H9 (cell line): ENCODE measurements at regions not wholly inside any gene's neighbourhood (a gene's known extent, or its start where the extent isn't known, plus 50 kb on each side); places are given as distances from the start of the nearest gene placed in this dataset.

Experiments
- DNase-seq: peaks from one replicate; pipeline ENCODE4 v3.0.0-alpha.2; 2017
- H2AFZ ChIP-seq: one replicate; pipeline ENCODE4 v1.6.1; 2013; ENCODE audit warnings: mild to moderate bottlenecking, low read length, control low read depth, moderate library complexity
- H2AK5ac ChIP-seq: 2 replicates; pipeline ENCODE4 v1.6.1; 2013; ENCODE audit warnings: low read length, control low read depth, mixed read lengths; ENCODE audit not compliant: insufficient read length
- H2BK120ac ChIP-seq: one replicate; pipeline ENCODE4 v1.6.1; 2013; ENCODE audit warnings: low read depth, mild to moderate bottlenecking, low read length, control low read depth, inconsistent platforms; ENCODE audit not compliant: poor library complexity, severe bottlenecking
- H2BK12ac ChIP-seq: 2 replicates; pipeline ENCODE4 v1.6.1; 2013; ENCODE audit warnings: low read length, control low read depth, mixed read lengths, low read depth; ENCODE audit not compliant: insufficient read length
- H2BK15ac ChIP-seq: 2 replicates; pipeline ENCODE4 v1.6.1; 2013; ENCODE audit warnings: low read depth, low read length, control low read depth
- H2BK20ac ChIP-seq: one replicate; pipeline ENCODE4 v1.6.1; 2013; ENCODE audit warnings: low read depth, mild to moderate bottlenecking, low read length, control low read depth, inconsistent platforms; ENCODE audit not compliant: poor library complexity, severe bottlenecking
- H2BK5ac ChIP-seq: 2 replicates; pipeline ENCODE4 v1.6.1; 2013; ENCODE audit warnings: low read length, control low read depth, mixed read lengths; ENCODE audit not compliant: insufficient read length
- H3K14ac ChIP-seq: 2 replicates; pipeline ENCODE4 v1.6.1; 2013; ENCODE audit warnings: low read length, control low read depth; ENCODE audit not compliant: insufficient read depth
- H3K18ac ChIP-seq: 2 replicates; pipeline ENCODE4 v1.6.1; 2013; ENCODE audit warnings: low read depth, mild to moderate bottlenecking, mixed read lengths, low read length, control low read depth; ENCODE audit not compliant: insufficient read length
- H3K23ac ChIP-seq: 2 replicates; pipeline ENCODE4 v1.6.1; 2013; ENCODE audit warnings: low read length, control low read depth, mixed read lengths, low read depth; ENCODE audit not compliant: insufficient read length
- H3K23me2 ChIP-seq: 2 replicates; pipeline ENCODE4 v1.6.1; 2013; ENCODE audit warnings: low read depth, mild to moderate bottlenecking, mixed read lengths, low read length, control low read depth; ENCODE audit not compliant: insufficient read length, poor library complexity, severe bottlenecking
- H3K27ac ChIP-seq: 2 replicates; pipeline ENCODE4 v1.5.1; 2013; ENCODE audit warnings: low read length, control low read depth, mixed read lengths, low read depth; ENCODE audit not compliant: insufficient read length
- H3K27me3 ChIP-seq: 2 replicates; pipeline ENCODE4 v1.6.1; 2013; ENCODE audit warnings: low read length, control low read depth, inconsistent platforms; ENCODE audit not compliant: insufficient read depth
- H3K4ac ChIP-seq: 2 replicates; pipeline ENCODE4 v1.6.1; 2013; ENCODE audit warnings: low read depth, mild to moderate bottlenecking, control low read depth, inconsistent platforms, low read length, moderate library complexity
- H3K4me1 ChIP-seq: 2 replicates; pipeline ENCODE4 v1.6.1; 2013; ENCODE audit warnings: low read length, control low read depth, inconsistent platforms; ENCODE audit not compliant: insufficient read depth
- H3K4me2 ChIP-seq: 2 replicates; pipeline ENCODE4 v1.6.1; 2013; ENCODE audit warnings: low read length, control low read depth, mixed read lengths; ENCODE audit not compliant: insufficient read length, insufficient read depth
- H3K56ac ChIP-seq: 2 replicates; pipeline ENCODE4 v1.6.1; 2013; ENCODE audit warnings: low read depth, mild to moderate bottlenecking, mixed read lengths, low read length, control low read depth; ENCODE audit not compliant: insufficient read length
- H3K79me1 ChIP-seq: 2 replicates; pipeline ENCODE4 v1.6.1; 2013; ENCODE audit warnings: low read depth, mild to moderate bottlenecking, moderate library complexity, low read length, control low read depth, inconsistent platforms; ENCODE audit not compliant: insufficient read depth, poor library complexity, severe bottlenecking
- H3K79me2 ChIP-seq: 2 replicates; pipeline ENCODE4 v1.6.1; 2013; ENCODE audit warnings: low read length, control low read depth, inconsistent platforms; ENCODE audit not compliant: insufficient read depth
- H3K9ac ChIP-seq: 2 replicates; pipeline ENCODE4 v1.6.1; 2013; ENCODE audit warnings: low read length, control low read depth, mixed read lengths; ENCODE audit not compliant: insufficient read length; ENCODE audit errors: extremely low read depth
- H3K9me3 ChIP-seq: one replicate; pipeline ENCODE4 v1.6.1; 2013; ENCODE audit warnings: low read depth, low read length, inconsistent platforms; ENCODE audit not compliant: control insufficient read depth
- H3T11ph ChIP-seq: one replicate; pipeline ENCODE4 v1.6.1; 2013; ENCODE audit warnings: mild to moderate bottlenecking, low read length, control low read depth, inconsistent platforms
- H4K20me1 ChIP-seq: one replicate; pipeline ENCODE4 v1.6.1; 2013; ENCODE audit not compliant: control insufficient read depth, insufficient read length, insufficient read depth
- H4K5ac ChIP-seq: 2 replicates; pipeline ENCODE4 v1.6.1; 2013; ENCODE audit warnings: low read depth, mild to moderate bottlenecking, mixed read lengths, low read length, control low read depth; ENCODE audit not compliant: insufficient read length
- H4K8ac ChIP-seq: replicated peaks from 2 replicates; pipeline ENCODE4 v1.6.1; 2013; ENCODE audit warnings: low read length, control low read depth, mixed read lengths, low read depth; ENCODE audit not compliant: insufficient read length
- H4K91ac ChIP-seq: 2 replicates; pipeline ENCODE4 v1.6.1; 2013; ENCODE audit warnings: low read depth, mild to moderate bottlenecking, moderate library complexity, mixed read lengths, low read length, control low read depth; ENCODE audit not compliant: insufficient read length
- H3K27ac Mint-ChIP-seq, 3 experiments: 2 replicates in 2 of 3; 3 replicates in 1 of 3; pipeline ENCODE4 v1.8.0; 2020 to 2021; ENCODE audit warnings: mixed read lengths in 3 of 3, mild to moderate bottlenecking in 1 of 3, moderate library complexity in 1 of 3
- H3K27me3 Mint-ChIP-seq: 2 replicates; pipeline ENCODE4 v1.8.0; 2021; ENCODE audit warnings: low read depth, mild to moderate bottlenecking, moderate library complexity, mixed read lengths
- H3K36me3 Mint-ChIP-seq, 3 experiments: 2 replicates in 2 of 3; 3 replicates in 1 of 3; pipeline ENCODE4 v1.8.0; 2020 to 2021; ENCODE audit warnings: low read depth in 3 of 3, mixed read lengths in 3 of 3; ENCODE audit not compliant: insufficient read depth in 1 of 3
- H3K4me1 Mint-ChIP-seq, 2 experiments: 2 replicates each; pipeline ENCODE4 v1.8.0; 2020; ENCODE audit warnings: mixed read lengths in 2 of 2
- H3K4me3 Mint-ChIP-seq, 2 experiments: 2 replicates in 1 of 2; 3 replicates in 1 of 2; pipeline ENCODE4 v1.8.0; 2020 to 2021; ENCODE audit warnings: mild to moderate bottlenecking in 2 of 2, mixed read lengths in 2 of 2, moderate library complexity in 1 of 2
- H3K9me3 Mint-ChIP-seq, 2 experiments: 2 replicates in 1 of 2; 3 replicates in 1 of 2; pipeline ENCODE4 v1.8.0; 2020; ENCODE audit warnings: mild to moderate bottlenecking in 2 of 2, mixed read lengths in 2 of 2, moderate library complexity in 1 of 2
- CTCF ChIP-seq: fragments of 200-600 bp; sonication (generic); conservative IDR thresholded peaks from 3 replicates; pipeline ENCODE4 v1.8.0; 2021; ENCODE audit warnings: antibody characterized with exemption, mild to moderate bottlenecking
- WGBS: extraction: QIAGEN DNeasy Blood & Tissue Kit; methylation state at CpG from one replicate; pipeline ENCODE4 v1.1.7; 2013; ENCODE audit warnings: missing lambda C conversion rate, low lambda C conversion rate, mixed read lengths; ENCODE audit not compliant: insufficient read length; ENCODE audit errors: extremely low coverage; 5-methylcytosine and 5-hydroxymethylcytosine counted together

GRCh38 chr16:75794426-75794825 lies 68.1 kb upstream of the CPHXL start:
- Histone ChIP-seq H3K79me1 (no peaks in the 10 kb centered on the region), H3K23me2 (no peaks in the 10 kb centered on the region), H3K9me3 (no peaks in the 10 kb centered on the region), H3K27ac (no peak overlapping the region), H4K91ac (no peak overlapping the region), H3K9ac (no peak overlapping the region), H2BK120ac (no peak overlapping the region), H3K56ac (no peak overlapping the region), H3K18ac (no peak overlapping the region), H3K23ac (no peak overlapping the region), H3K4me2 (no peak overlapping the region), H2AK5ac (no peak overlapping the region), H3K4me1 (no peaks in the 10 kb centered on the region), H3T11ph (no peak overlapping the region), H3K14ac (no peak overlapping the region), H4K8ac (no peak overlapping the region), H3K27me3 (no peaks in the 10 kb centered on the region), H4K20me1 (no peaks in the 10 kb centered on the region), H2BK5ac (no peak overlapping the region), H2BK15ac (no peak overlapping the region), H2BK20ac (no peak overlapping the region), H2AFZ (no peak overlapping the region), H2BK12ac (no peak overlapping the region), H3K79me2 (no peaks in the 10 kb centered on the region), H4K5ac (no peak overlapping the region), H3K4ac (no peak overlapping the region)
- Mint-ChIP-seq H3K9me3 (no peaks in the 10 kb centered on the region), H3K27ac (no peak overlapping the region), H3K4me1 (no peaks in the 10 kb centered on the region), H3K27me3 (peaks cover 42% of the 10 kb centered on the region), H3K4me3 (no peak overlapping the region), H3K36me3 (no peaks in the 10 kb centered on the region)
- TF ChIP-seq CTCF, result no peak
- DNase-seq, result no peak
- WGBS, result no CpG with 5 or more reads among the region's 4 CpGs
